ENCODE measurements at regions not wholly inside any gene's neighbourhood (a gene's known extent, or its start where the extent isn't known, plus 50 kb on each side); places are given as distances from the start of the nearest gene placed in this dataset.
A peak's percentile ranks its signal among the peaks of the same experiment; 100 is the strongest.

DNA sequence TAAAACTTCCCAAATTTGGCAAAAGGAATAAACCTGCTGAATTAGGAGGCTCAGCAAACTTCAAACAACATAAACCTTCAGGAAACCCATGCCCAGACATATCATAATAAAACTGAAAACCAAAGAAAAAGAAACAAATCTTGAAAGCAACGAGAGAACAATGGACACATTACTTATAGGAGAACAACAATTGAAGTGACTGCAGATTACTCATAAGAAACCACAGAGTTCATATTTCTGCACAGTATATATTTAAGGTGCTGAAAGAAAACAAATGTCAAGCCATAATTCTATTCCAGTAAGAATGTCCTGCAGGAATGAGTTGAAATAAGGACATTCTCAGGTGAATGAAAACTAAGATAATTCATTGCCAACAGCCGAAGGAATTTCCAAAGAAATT is 80.8 kb upstream of the PROK2 start:
- Histone ChIP-seq H3K27me3 (ENCODE audit: insufficient read depth, low read length, poor library complexity) (no peaks in the 10 kb centered on the region), H3K4me3 (ENCODE audit: low read length) (no peak overlapping the region), H3K79me1 (ENCODE audit: low read length) (no peaks in the 10 kb centered on the region), H4K5ac (ENCODE audit: low read length) (no peak overlapping the region), H3K18ac (ENCODE audit: low read length) (no peak overlapping the region), H3K23ac (ENCODE audit: low read length) (no peak overlapping the region), H3K4ac (ENCODE audit: low read depth, low read length) (no peak overlapping the region), H3K4me2 (ENCODE audit: low read length) (no peak overlapping the region), H3K4me1 (ENCODE audit: control insufficient read depth, low read depth, low read length) (no peaks in the 10 kb centered on the region), H2BK5ac (ENCODE audit: low read length) (no peak overlapping the region), H4K8ac (ENCODE audit: low read depth, low read length) (no peak overlapping the region), H2AK5ac (ENCODE audit: low read length) (no peak overlapping the region), H3K79me2 (ENCODE audit: control insufficient read depth, insufficient read depth, low read length) (no peaks in the 10 kb centered on the region), H3K36me3 (ENCODE audit: control insufficient read depth, insufficient read depth, low read length) (no peaks in the 10 kb centered on the region), H3K9ac (ENCODE audit: low read length) (no peak overlapping the region), H3K56ac (ENCODE audit: low read length) (no peak overlapping the region), H3K27ac (ENCODE audit: low read depth, low read length) (no peak overlapping the region), H2BK120ac (ENCODE audit: low read depth, low read length) (no peak overlapping the region), H2BK15ac (replicated peaks; ENCODE audit: low read depth) (no peak overlapping the region)
- no peak for DNase-seq
- WGBS (ENCODE audit: extremely low coverage, insufficient coverage, low lambda C conversion rate): no CpG with 5 or more reads among the region's 2 CpGs

DNA sequence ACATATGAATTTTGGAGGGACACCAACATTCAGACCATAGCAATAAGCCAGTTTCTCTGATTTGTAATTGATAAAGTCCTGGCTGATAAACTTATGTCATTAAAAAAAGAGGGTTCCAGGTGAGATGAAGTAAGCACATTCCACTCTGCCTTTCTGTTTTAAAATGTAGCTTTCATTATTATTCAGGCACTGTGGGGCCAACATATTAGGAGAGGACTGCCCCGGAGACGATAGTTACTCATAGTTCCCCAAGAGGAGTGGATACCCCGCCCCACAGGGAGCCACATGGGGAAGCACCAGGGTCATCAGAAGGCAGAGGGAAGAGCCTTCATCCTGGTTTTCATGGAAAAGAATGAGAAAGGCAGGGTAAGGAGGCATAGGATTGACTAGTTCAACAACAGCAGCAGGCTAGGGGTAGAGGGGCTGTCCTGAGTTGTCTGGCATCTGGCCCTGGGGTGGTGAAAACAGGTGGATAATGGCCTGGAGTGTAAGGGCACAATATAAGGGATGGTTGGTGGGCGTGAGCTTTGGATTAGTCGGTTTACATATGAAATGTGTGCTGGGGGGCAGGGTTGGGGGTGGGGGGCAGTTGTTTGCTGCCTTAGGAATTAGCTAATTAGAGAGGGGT is 78.7 kb upstream of the PROK2 start:
- WGBS (ENCODE audit: extremely low coverage, insufficient coverage, low lambda C conversion rate): no CpG with 5 or more reads among the region's 5 CpGs
- Histone ChIP-seq H2BK15ac (replicated peaks; ENCODE audit: low read depth) (no peak overlapping the region), H3K4ac (ENCODE audit: low read depth, low read length) (no peak overlapping the region), H3K18ac (ENCODE audit: low read length) (no peak overlapping the region), H3K27ac (ENCODE audit: low read depth, low read length) (no peak overlapping the region), H2AK5ac (ENCODE audit: low read length) (no peak overlapping the region), H3K4me1 (ENCODE audit: control insufficient read depth, low read depth, low read length) (no peaks in the 10 kb centered on the region), H3K4me3 (ENCODE audit: low read length) (no peak overlapping the region), H3K79me1 (ENCODE audit: low read length) (no peaks in the 10 kb centered on the region), H3K56ac (ENCODE audit: low read length) (no peak overlapping the region), H3K4me2 (ENCODE audit: low read length) (no peak overlapping the region), H2BK5ac (ENCODE audit: low read length) (no peak overlapping the region), H3K27me3 (ENCODE audit: insufficient read depth, low read length, poor library complexity) (no peaks in the 10 kb centered on the region), H3K79me2 (ENCODE audit: control insufficient read depth, insufficient read depth, low read length) (no peaks in the 10 kb centered on the region), H2BK120ac (ENCODE audit: low read depth, low read length) (no peak overlapping the region), H3K36me3 (ENCODE audit: control insufficient read depth, insufficient read depth, low read length) (no peaks in the 10 kb centered on the region), H3K9ac (ENCODE audit: low read length) (no peak overlapping the region), H4K8ac (ENCODE audit: low read depth, low read length) (no peak overlapping the region), H3K23ac (ENCODE audit: low read length) (no peak overlapping the region), H4K5ac (ENCODE audit: low read length) (no peak overlapping the region)
- DNase-seq: no peak

DNA sequence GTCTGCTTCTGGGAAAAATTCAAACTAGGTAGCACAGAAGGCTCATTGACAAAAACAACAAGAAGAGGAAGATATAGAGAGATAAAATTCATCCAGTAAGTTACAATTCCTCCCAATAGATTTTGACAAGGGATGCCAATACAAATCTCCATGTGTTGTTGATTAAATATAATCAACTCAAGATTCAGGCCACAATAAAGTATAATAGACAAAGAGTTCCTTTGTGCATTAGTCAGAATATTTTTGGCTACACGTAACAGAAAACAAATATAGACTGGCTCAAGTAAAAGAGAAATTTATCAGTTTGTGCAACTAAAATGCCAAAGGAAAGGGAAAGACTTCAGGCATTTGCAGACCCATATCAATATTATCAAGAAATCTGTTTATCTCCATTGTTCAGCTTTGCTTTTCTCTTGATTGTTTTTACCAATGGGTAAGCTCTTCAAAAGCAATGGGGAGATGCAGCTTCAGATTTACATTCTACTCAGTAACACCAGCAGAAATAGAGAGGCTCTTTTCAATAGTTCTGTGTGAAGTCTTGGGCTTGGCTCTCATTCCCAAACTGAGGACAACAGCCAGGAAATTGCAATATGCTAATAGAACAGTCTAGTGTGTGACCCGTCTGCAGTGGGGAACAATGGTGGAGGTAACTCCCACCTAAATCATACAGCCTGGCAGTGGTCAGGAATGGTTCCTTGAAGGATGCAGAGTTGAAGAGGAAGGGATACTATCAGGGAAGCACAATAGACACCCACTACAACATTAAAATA is 77.6 kb upstream of the PROK2 start:
- H3K27me3 ChIP-seq (ENCODE audit: insufficient read depth, low read length, poor library complexity): no peaks in the 10 kb centered on the region
- DNase-seq: no peak
- WGBS (ENCODE audit: extremely low coverage, insufficient coverage, low lambda C conversion rate): no CpG with 5 or more reads among the region's 2 CpGs

DNA sequence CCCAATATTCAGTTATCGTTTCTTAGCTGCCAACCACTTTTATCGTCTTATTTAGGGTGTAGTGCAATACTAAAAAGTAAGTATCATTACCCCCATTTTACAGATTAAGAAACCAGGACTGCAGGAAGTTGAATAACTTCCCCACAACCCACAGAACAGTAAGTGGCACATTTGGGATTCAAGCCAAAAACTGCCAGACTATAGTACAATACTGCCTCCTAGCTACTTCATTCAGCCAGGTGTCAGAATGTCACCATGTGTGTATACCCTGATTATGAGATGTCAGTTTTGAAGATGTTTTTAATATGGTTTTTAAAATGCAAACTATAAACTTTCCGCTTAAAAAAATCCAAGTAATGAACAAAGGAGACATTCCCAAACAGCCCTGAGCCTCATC is 74.2 kb upstream of the PROK2 start:
- Histone ChIP-seq H3K4ac (ENCODE audit: low read depth, low read length) (no peak overlapping the region), H4K8ac (ENCODE audit: low read depth, low read length) (no peak overlapping the region), H3K4me2 (ENCODE audit: low read length) (no peak overlapping the region), H4K5ac (ENCODE audit: low read length) (no peak overlapping the region), H3K79me2 (ENCODE audit: control insufficient read depth, insufficient read depth, low read length) (no peaks in the 10 kb centered on the region), H3K79me1 (ENCODE audit: low read length) (no peaks in the 10 kb centered on the region), H2BK120ac (ENCODE audit: low read depth, low read length) (no peak overlapping the region), H3K27me3 (ENCODE audit: insufficient read depth, low read length, poor library complexity) (no peaks in the 10 kb centered on the region), H3K27ac (ENCODE audit: low read depth, low read length) (no peak overlapping the region), H2BK5ac (ENCODE audit: low read length) (no peak overlapping the region), H3K9ac (ENCODE audit: low read length) (no peak overlapping the region), H3K36me3 (ENCODE audit: control insufficient read depth, insufficient read depth, low read length) (no peaks in the 10 kb centered on the region), H2AK5ac (ENCODE audit: low read length) (no peak overlapping the region), H2BK15ac (replicated peaks; ENCODE audit: low read depth) (no peak overlapping the region), H3K4me1 (ENCODE audit: control insufficient read depth, low read depth, low read length) (no peaks in the 10 kb centered on the region), H3K18ac (ENCODE audit: low read length) (no peak overlapping the region), H3K23ac (ENCODE audit: low read length) (no peak overlapping the region), H3K56ac (ENCODE audit: low read length) (no peak overlapping the region), H3K4me3 (ENCODE audit: low read length) (no peak overlapping the region)
- WGBS (ENCODE audit: extremely low coverage, insufficient coverage, low lambda C conversion rate): no CpG with 5 or more reads among the region's 3 CpGs
- peak; percentile 77 for DNase-seq

More for the DNA sequence above, 77.6 kb upstream of the PROK2 start:
- H2BK5ac ChIP-seq (ENCODE audit: low read length): no peak overlapping the region
- no peak overlapping the region for H2BK120ac ChIP-seq (ENCODE audit: low read depth, low read length)
- H4K8ac ChIP-seq (ENCODE audit: low read depth, low read length): no peak overlapping the region
- no peak overlapping the region for H4K5ac ChIP-seq (ENCODE audit: low read length)
- H3K4ac ChIP-seq (ENCODE audit: low read depth, low read length): no peak overlapping the region
- no peak overlapping the region for H3K4me3 ChIP-seq (ENCODE audit: low read length)
- no peak overlapping the region for H3K9ac ChIP-seq (ENCODE audit: low read length)
- no peaks in the 10 kb centered on the region for H3K79me2 ChIP-seq (ENCODE audit: control insufficient read depth, insufficient read depth, low read length)
- no peak overlapping the region for H2AK5ac ChIP-seq (ENCODE audit: low read length)
- no peak overlapping the region for H3K4me2 ChIP-seq (ENCODE audit: low read length)
- no peak overlapping the region for H2BK15ac ChIP-seq (replicated peaks; ENCODE audit: low read depth)
- no peak overlapping the region for H3K56ac ChIP-seq (ENCODE audit: low read length)
- no peaks in the 10 kb centered on the region for H3K36me3 ChIP-seq (ENCODE audit: control insufficient read depth, insufficient read depth, low read length)
- H3K79me1 ChIP-seq (ENCODE audit: low read length): no peaks in the 10 kb centered on the region
- H3K23ac ChIP-seq (ENCODE audit: low read length): no peak overlapping the region
- H3K18ac ChIP-seq (ENCODE audit: low read length): no peak overlapping the region
- no peak overlapping the region for H3K27ac ChIP-seq (ENCODE audit: low read depth, low read length)
- no peaks in the 10 kb centered on the region for H3K4me1 ChIP-seq (ENCODE audit: control insufficient read depth, low read depth, low read length)

DNA sequence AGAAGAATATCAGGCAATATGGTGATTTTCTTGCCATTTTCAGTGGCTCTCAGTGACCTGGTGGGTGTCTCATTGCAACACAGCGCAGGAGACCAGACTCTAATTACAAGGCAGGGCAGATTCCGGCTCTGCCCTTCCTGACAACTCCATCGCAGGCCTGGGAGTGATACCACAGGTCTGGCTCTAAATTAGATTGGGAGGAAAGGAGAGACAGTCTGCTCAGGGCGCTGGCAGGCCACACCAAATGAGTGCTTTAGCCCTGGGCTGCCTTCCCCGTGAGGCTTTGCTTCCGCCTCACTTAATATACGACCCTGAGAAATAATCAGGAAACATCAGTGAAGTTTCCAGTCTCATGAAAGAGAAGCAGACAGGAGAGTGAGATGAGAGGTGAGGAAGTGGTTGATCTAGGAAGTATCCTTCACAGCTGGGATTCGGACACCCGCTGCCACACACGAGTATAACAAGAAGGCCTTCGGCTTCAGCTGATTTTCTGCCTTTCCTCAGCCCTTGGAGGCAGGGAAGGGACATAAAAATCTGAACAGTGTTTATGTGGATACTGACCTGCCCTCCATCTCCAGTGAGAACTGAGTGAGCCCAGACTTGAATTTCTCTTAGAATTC is 73.7 kb upstream of the PROK2 start:
- Histone ChIP-seq H3K4ac (ENCODE audit: low read depth, low read length) (no peak overlapping the region), H3K27ac (ENCODE audit: low read depth, low read length) (no peak overlapping the region), H3K23ac (ENCODE audit: low read length) (no peak overlapping the region), H3K4me2 (ENCODE audit: low read length) (no peak overlapping the region), H3K4me1 (ENCODE audit: control insufficient read depth, low read depth, low read length) (no peaks in the 10 kb centered on the region), H4K5ac (ENCODE audit: low read length) (no peak overlapping the region), H3K79me2 (ENCODE audit: control insufficient read depth, insufficient read depth, low read length) (no peaks in the 10 kb centered on the region), H3K9ac (ENCODE audit: low read length) (no peak overlapping the region), H3K4me3 (ENCODE audit: low read length) (no peak overlapping the region), H3K56ac (ENCODE audit: low read length) (peak overlapping the region; percentile 4), H2BK15ac (replicated peaks; ENCODE audit: low read depth) (no peak overlapping the region), H4K8ac (ENCODE audit: low read depth, low read length) (no peak overlapping the region), H2BK120ac (ENCODE audit: low read depth, low read length) (no peak overlapping the region), H3K36me3 (ENCODE audit: control insufficient read depth, insufficient read depth, low read length) (no peaks in the 10 kb centered on the region), H3K18ac (ENCODE audit: low read length) (no peak overlapping the region), H2AK5ac (ENCODE audit: low read length) (no peak overlapping the region), H2BK5ac (ENCODE audit: low read length) (no peak overlapping the region), H3K79me1 (ENCODE audit: low read length) (no peaks in the 10 kb centered on the region), H3K27me3 (ENCODE audit: insufficient read depth, low read length, poor library complexity) (no peaks in the 10 kb centered on the region)
- no CpG with 5 or more reads among the region's 11 CpGs for WGBS (ENCODE audit: extremely low coverage, insufficient coverage, low lambda C conversion rate)
- peak; percentile 22 for DNase-seq

Data from mesendoderm (in vitro differentiated cells).